Lower leg skin (tissue), 4 donors: ENCODE measurements at regions not wholly inside any gene's neighbourhood (a gene's known extent, or its start where the extent isn't known, plus 50 kb on each side); places are given as distances from the start of the nearest gene placed in this dataset.

Source experiments
- DNase-seq, 2 donors: peaks; one replicate each; pipeline ENCODE4 v3.0.0-alpha.2; 2019; ENCODE audit warnings: low spot score in 2 of 2
- H3K4me3 ChIP-seq: fragments of 200-600 bp; sonication (generic); 2 replicates; pipeline ENCODE4 v1.5.1; 2017; ENCODE audit warnings: mild to moderate bottlenecking, low read depth; ENCODE audit not compliant: poor library complexity, severe bottlenecking
- POLR2A ChIP-seq, 2 donors: fragments of 450-650 bp; IDR thresholded peaks; one replicate each; pipeline ENCODE4 v1.6.1; 2016 to 2017; ENCODE audit warnings: antibody characterized with exemption in 2 of 2, mild to moderate bottlenecking in 1 of 2, moderate library complexity in 1 of 2
- WGBS, 2 donors: methylation state at CpG; one replicate each; pipeline ENCODE4 v1.1.5; 2018; 5-methylcytosine and 5-hydroxymethylcytosine counted together
- intact Hi-C: fragments of 100-400 bp; cut with DNase I; formaldehyde crosslinking; loops from one replicate; pipeline ENCODE4 v1.15.0; 2023; ENCODE audit warnings: low total_unique reads
- TF ChIP-seq, protein P1 (sequence below), 3 donors: fragments of 450-650 bp; IDR thresholded peaks; one replicate each; pipeline ENCODE4 v1.5.1; 2016; ENCODE audit warnings: antibody characterized with exemption in 3 of 3, mild to moderate bottlenecking in 3 of 3, moderate library complexity in 2 of 3

GRCh38 chr13:47798194-47798593, 202.9 kb downstream of the SUCLA2 start:
- no peak for DNase-seq
- TF ChIP-seq, protein P1, sequence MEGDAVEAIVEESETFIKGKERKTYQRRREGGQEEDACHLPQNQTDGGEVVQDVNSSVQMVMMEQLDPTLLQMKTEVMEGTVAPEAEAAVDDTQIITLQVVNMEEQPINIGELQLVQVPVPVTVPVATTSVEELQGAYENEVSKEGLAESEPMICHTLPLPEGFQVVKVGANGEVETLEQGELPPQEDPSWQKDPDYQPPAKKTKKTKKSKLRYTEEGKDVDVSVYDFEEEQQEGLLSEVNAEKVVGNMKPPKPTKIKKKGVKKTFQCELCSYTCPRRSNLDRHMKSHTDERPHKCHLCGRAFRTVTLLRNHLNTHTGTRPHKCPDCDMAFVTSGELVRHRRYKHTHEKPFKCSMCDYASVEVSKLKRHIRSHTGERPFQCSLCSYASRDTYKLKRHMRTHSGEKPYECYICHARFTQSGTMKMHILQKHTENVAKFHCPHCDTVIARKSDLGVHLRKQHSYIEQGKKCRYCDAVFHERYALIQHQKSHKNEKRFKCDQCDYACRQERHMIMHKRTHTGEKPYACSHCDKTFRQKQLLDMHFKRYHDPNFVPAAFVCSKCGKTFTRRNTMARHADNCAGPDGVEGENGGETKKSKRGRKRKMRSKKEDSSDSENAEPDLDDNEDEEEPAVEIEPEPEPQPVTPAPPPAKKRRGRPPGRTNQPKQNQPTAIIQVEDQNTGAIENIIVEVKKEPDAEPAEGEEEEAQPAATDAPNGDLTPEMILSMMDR (IDR thresholded peaks at IDR 0.05), result no peak
- no peak for TF ChIP-seq POLR2A (IDR thresholded peaks at IDR 0.05)
- intact Hi-C loops, result no loop called here
- 82 to 89% methylated on average over 6 of the region's 6 CpGs for WGBS, 2 donors
- no peak overlapping the region for H3K4me3 ChIP-seq

- WGBS, 2 donors, result 52 to 61% methylated on average over 10 of the region's 10 CpGs
- intact Hi-C loops, result no loop called here
- DNase-seq, result no peak
- TF ChIP-seq, protein P1 (IDR thresholded peaks at IDR 0.05), result no peak
- no peak for TF ChIP-seq POLR2A (IDR thresholded peaks at IDR 0.05)
- H3K4me3 ChIP-seq, result no peak overlapping the region
Measured at GRCh38 chr13:47796816-47797215, 204.3 kb downstream of the SUCLA2 start.

GRCh38 chr13:47794963-47795362, 206.1 kb downstream of the SUCLA2 start:
- 76 to 79% methylated on average over 2 of the region's 2 CpGs for WGBS, 2 donors
- TF ChIP-seq POLR2A (IDR thresholded peaks at IDR 0.05), result no peak
- TF ChIP-seq, protein P1 (IDR thresholded peaks at IDR 0.05), result no peak
- H3K4me3 ChIP-seq, result no peak overlapping the region
- no peak for DNase-seq
- intact Hi-C loops, result no loop called here

DNA sequence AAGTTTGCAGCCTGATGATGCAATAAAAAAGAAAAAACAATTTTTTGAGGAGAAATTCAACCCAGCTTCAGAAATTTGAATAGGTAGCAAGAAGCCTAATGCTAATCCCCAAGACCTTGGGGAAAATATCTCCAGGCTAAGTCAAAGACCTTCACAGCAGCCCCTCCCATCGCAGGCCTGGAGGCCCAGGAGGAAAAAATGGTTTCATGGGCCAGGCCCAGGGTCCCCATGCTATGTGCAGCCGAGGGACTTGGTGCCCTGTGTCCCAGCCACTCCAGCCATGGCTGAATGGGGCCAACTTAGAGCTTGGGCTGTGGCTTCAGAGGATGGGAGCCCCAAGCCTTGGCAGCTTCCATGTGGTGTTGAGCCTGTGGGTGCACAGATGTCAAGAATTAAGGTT, 210.3 kb downstream of the SUCLA2 start:
- 72 to 79% methylated on average over 2 of the region's 2 CpGs for WGBS, 2 donors
- no peak for DNase-seq
- no peak for TF ChIP-seq POLR2A (IDR thresholded peaks at IDR 0.05)
- TF ChIP-seq, protein P1 (IDR thresholded peaks at IDR 0.05), result no peak
- intact Hi-C loops, result no loop called here
- no peak overlapping the region for H3K4me3 ChIP-seq

DNA sequence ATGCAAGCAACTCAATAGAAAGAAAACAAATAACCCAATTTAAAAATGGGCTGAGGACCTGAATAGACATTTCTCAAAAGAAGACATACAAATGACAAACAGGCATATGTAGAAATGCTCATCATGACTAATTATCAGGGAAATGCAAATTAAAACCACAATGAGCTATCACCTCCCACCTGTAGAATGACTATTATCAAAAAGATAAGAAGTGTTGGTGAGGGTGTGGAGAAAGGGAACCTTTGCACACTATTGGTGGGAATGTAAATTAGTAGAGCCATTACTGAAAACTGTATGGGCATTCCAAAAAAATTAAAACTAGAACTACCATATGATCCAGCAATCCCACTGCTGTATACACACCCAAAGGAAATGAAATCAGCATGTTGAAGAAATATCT, 212.2 kb downstream of the SUCLA2 start:
- DNase-seq, result no peak
- intact Hi-C loops, result no loop called here
- TF ChIP-seq, protein P1 (IDR thresholded peaks at IDR 0.05), result no peak
- no peak for TF ChIP-seq POLR2A (IDR thresholded peaks at IDR 0.05)
- no peak overlapping the region for H3K4me3 ChIP-seq

GRCh38 chr13:47774671-47774994, 226.4 kb downstream of the SUCLA2 start:
- intact Hi-C loops, result loop anchor here (10.0 kb wide), 1 partner anchor 940 kb away; no protein-coding TSS in a partner anchor
- no peak for TF ChIP-seq POLR2A (IDR thresholded peaks at IDR 0.05)
- TF ChIP-seq, protein P1 (IDR thresholded peaks at IDR 0.05), result no peak
- no peak for DNase-seq
- no peak overlapping the region for H3K4me3 ChIP-seq
